HL-60 (cell line): ENCODE measurements at regions not wholly inside any gene's neighbourhood (a gene's known extent, or its start where the extent isn't known, plus 50 kb on each side); places are given as distances from the start of the nearest gene placed in this dataset.

Experiments used
- POLR2AphosphoS5 ChIP-seq: IDR thresholded peaks from 2 replicates; pipeline ENCODE4 v1.6.1; 2012; ENCODE audit warnings: low read depth
- REST ChIP-seq: IDR thresholded peaks from 2 replicates; pipeline ENCODE4 v1.6.1; 2012; ENCODE audit warnings: low read depth; ENCODE audit not compliant: insufficient replicate concordance
- TF ChIP-seq, protein P1 (sequence below): IDR thresholded peaks from one replicate; pipeline ENCODE4 v1.5.1; 2011; ENCODE audit warnings: low read length, control low read depth, inconsistent platforms; ENCODE audit not compliant: insufficient read depth

DNA sequence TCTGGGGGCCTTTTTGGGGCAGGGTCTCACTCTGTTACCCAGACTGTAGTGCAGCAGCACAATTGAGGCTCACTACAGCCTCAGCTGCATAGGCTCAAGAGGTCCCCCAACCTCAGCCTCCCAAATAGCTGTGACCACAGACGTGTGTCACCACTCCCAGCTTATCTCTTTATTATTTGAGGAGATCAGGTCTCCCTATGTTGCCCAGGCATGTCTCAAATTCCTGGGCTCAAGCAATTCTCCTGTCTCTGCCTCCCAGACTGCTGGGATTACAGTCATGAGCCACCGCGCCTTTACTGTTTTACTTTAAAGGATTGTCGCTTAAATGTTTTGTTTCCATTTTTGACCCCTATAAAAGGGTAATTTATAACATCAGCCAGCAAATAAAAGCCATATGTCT is 502.6 kb upstream of the AUTS2 start:
- TF ChIP-seq, protein P1, sequence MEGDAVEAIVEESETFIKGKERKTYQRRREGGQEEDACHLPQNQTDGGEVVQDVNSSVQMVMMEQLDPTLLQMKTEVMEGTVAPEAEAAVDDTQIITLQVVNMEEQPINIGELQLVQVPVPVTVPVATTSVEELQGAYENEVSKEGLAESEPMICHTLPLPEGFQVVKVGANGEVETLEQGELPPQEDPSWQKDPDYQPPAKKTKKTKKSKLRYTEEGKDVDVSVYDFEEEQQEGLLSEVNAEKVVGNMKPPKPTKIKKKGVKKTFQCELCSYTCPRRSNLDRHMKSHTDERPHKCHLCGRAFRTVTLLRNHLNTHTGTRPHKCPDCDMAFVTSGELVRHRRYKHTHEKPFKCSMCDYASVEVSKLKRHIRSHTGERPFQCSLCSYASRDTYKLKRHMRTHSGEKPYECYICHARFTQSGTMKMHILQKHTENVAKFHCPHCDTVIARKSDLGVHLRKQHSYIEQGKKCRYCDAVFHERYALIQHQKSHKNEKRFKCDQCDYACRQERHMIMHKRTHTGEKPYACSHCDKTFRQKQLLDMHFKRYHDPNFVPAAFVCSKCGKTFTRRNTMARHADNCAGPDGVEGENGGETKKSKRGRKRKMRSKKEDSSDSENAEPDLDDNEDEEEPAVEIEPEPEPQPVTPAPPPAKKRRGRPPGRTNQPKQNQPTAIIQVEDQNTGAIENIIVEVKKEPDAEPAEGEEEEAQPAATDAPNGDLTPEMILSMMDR = no peak
- TF ChIP-seq REST = no peak
- no peak for TF ChIP-seq POLR2AphosphoS5
